HG02852 (cell line): ENCODE measurements at regions not wholly inside any gene's neighbourhood (a gene's known extent, or its start where the extent isn't known, plus 50 kb on each side); places are given as distances from the start of the nearest gene placed in this dataset.

Experiments
- ATAC-seq: cut with Tn5 transposase; IDR thresholded peaks from one replicate; pipeline ENCODE4 v1.9.1; 2021; ENCODE audit warnings: mild to moderate bottlenecking, moderate library complexity; ENCODE audit not compliant: unreplicated experiment

DNA sequence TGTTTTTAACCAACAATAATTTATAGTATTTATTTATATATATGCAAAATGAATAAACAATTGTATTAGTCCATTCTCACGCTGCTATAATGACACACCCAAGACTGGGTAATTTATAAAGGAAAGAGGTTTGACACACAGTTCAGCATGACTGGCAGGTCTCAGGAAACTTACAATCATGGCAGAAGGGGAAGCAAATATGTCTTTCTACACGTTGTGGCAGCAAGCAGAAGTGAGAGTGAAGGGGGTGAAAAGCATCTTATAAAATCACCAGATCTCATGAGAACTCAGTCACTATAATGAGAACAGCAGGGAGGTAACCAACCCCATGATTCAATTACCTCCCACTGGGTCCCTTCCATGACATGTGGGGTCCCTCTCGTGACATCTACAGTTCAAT, 162.8 kb upstream of the SLITRK3 start:
- no peak for ATAC-seq

DNA sequence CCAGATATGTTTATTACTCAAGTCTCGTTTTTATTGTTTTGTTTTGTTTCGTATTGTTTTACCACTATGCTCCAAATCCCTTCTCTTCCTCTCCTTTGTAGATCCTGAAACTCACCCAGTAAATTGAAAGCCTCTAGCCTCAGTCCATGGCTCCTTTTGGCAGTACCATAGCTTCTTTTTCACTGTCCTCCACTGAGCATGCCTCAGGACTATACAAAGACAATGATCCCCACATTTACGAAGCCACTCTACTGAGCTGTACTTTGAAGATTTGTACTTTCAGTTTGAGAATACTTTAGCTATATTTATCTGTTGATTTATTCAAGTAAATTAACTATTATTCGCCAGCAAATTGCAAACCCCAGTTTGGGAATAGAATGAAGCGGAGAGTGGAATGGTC, 159.1 kb upstream of the SLITRK3 start:
- ATAC-seq = no peak

DNA sequence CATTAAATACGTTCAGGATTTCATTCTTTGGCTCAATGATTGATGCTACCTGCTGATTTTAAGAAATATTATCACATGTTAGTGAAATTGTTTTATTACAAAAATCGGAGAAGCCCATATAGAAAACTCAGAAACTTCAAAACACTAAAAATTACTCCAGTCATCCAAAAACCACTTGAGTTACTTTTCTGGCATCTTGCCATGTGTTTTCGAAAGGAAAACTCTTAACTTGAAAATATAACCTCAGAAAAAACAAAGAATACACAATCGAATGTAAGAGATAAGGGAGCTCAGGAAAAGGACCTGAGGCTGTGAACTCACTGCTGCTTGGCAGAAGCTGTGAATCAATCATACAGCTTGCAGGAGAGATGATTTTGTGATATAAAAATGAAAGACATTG, 151.3 kb upstream of the SLITRK3 start:
- ATAC-seq = no peak

DNA sequence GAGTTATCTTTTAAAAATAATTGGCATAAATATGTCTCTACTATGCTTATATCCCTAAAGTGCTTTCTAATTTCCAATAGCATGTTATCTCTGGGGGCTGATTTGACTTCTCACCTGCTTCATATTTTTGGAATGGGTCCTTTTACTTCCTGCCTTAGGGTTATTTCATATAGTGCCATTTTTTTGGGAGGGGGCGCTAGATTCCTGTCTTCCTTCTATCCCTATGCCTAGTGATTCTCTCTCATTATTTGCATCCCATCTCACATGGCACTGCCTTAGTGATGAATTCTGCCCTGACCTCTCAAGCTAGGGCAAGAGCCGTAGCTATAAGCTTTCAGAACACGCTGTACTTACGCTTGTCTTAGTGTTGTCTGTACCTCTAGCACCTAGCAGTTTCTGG, 150.3 kb upstream of the SLITRK3 start:
- no peak for ATAC-seq

DNA sequence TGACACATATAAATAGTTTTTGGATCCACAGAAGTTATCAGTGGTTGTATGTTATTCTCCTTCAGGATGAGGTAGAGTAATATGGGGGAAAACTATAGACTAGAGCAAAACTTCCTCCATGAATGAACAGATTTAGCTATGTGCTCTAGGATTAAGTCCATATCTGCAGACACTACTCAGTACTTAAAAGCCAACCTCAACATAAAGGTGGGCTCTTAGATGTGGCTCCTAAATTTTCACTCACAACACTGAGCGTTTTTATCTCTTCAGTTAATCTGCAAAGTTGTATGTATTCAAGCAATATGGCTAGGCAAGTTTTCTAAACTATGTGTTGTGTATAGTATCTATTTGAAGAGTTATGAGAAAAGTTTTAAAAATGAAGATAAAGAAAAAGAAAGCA, 147.0 kb upstream of the SLITRK3 start:
- ATAC-seq = no peak

DNA sequence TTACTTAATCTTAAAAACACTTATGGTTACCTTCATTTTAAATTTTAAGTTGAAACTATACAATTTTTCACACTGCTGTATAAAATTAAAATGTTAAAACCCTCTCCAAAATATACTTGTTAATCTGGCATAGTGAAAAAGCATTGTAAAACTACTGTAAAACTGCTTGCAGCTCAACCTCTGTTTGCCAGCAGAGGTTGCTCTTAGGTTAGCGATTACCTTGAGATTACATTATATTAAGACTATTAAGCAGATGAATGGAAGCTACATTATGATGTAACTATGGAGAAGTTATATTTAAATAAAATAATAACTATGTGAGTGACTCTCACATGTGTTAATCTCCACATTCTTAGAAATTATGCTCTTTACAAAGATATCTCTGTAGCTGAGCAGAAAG, 143.6 kb upstream of the SLITRK3 start:
- ATAC-seq = no peak

DNA sequence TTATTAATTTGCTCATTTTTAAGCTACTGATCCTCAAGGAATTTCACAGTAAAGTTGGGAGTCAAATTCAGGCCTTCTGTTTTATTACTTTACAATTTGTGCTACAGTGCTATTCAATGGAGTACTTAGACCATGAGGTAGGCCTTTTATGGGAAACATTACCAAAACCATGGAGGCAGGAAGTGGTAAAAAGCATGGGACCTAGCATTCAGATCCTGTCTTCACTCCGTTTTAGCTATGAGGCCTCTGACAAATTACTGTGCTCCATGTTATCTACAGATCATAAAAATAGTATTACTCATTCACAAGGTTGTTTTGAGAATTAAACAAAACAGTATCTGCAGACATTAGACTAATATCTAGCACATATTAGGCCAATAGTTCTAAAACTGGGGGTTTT, 140.6 kb upstream of the SLITRK3 start:
- ATAC-seq = no peak
